DOHH2 (cell line): ENCODE measurements at regions not wholly inside any gene's neighbourhood (a gene's known extent, or its start where the extent isn't known, plus 50 kb on each side); places are given as distances from the start of the nearest gene placed in this dataset.

ENCODE experiments used
- CTCF ChIP-seq: fragments of 200-600 bp; sonication (generic); IDR thresholded peaks from one replicate; pipeline ENCODE4 v1.5.1; 2014; ENCODE audit warnings: antibody characterized with exemption, mild to moderate bottlenecking, low read depth, low read length; ENCODE audit not compliant: poor library complexity, severe bottlenecking
- EZH2phosphoT487 ChIP-seq: fragments of 200-600 bp; sonication (generic); IDR thresholded peaks from 2 replicates; pipeline ENCODE4 v1.6.1; 2017; ENCODE audit warnings: borderline replicate concordance, mild to moderate bottlenecking, antibody characterized with exemption, low read length, moderate library complexity, mixed read lengths

- TF ChIP-seq EZH2phosphoT487: no peak
- TF ChIP-seq CTCF: no peak
These were observed 53.7 kb upstream of the ABCA1 start for GRCh38 chr9:104981543-104982129.
